NB4 (cell line): ENCODE measurements at regions not wholly inside any gene's neighbourhood (a gene's known extent, or its start where the extent isn't known, plus 50 kb on each side); places are given as distances from the start of the nearest gene placed in this dataset.

Experiments used
- CTCF ChIP-seq: IDR thresholded peaks from one replicate; pipeline ENCODE4 v1.5.1; 2012; ENCODE audit warnings: low read depth, low read length
- MYC ChIP-seq: IDR thresholded peaks from 2 replicates; pipeline ENCODE4 v1.6.1; 2011; ENCODE audit warnings: low read depth, low read length
- POLR2A ChIP-seq: IDR thresholded peaks from 2 replicates; pipeline ENCODE4 v1.6.1; 2011; ENCODE audit warnings: mild to moderate bottlenecking; ENCODE audit not compliant: insufficient read length; ENCODE audit errors: extremely low read depth
- TF ChIP-seq, protein P1 (sequence below): IDR thresholded peaks from 2 replicates; pipeline ENCODE4 v1.6.1; 2011; ENCODE audit warnings: low read depth, low read length

DNA sequence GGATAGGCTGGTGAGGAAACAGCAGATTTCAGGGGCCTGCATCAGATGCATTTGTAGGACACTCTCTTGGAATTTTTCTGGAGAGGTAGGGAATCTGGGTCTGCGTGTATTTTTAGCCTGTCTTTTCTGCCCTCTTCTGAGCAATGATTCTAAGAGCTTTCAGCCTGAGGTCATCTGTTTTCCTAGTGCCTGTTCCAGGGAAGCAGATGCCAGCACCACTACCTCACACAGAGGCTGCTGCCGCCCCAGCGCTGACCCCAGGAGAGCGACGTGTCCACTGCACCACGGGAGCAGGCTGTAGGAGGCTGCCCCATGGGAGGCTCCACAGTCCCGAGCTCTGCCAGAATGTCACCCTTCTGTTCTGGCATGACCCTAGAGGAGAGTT, 316.5 kb downstream of the CYP26B1 start:
- no peak for TF ChIP-seq CTCF
- no peak for TF ChIP-seq POLR2A
- TF ChIP-seq MYC: no peak
- TF ChIP-seq, protein P1, sequence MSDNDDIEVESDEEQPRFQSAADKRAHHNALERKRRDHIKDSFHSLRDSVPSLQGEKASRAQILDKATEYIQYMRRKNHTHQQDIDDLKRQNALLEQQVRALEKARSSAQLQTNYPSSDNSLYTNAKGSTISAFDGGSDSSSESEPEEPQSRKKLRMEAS: no peak
